SK-N-SH treated with all-trans-retinoic acid at 6 μM for 48 hours (cell line): ENCODE measurements at regions not wholly inside any gene's neighbourhood (a gene's known extent, or its start where the extent isn't known, plus 50 kb on each side); places are given as distances from the start of the nearest gene placed in this dataset.

Experiments
- ATAC-seq: fragments of 200-7000 bp; cut with Tn5 transposase; 3 replicates; pipeline ENCODE4 v1.9.1; 2020; ENCODE audit warnings: mild to moderate bottlenecking, moderate library complexity
- ARNTL ChIP-seq: fragments of 450-650 bp; formaldehyde crosslinking; IDR thresholded peaks from 2 replicates; pipeline ENCODE4 v1.5.0; 2020; ENCODE audit warnings: low read depth, mild to moderate bottlenecking, moderate library complexity, borderline replicate concordance
- CSDC2 ChIP-seq: fragments of 250-450 bp; sonication (Bioruptor Pico); IDR thresholded peaks from 2 replicates; pipeline ENCODE4 v1.5.0; 2020; ENCODE audit warnings: mild to moderate bottlenecking, moderate library complexity
- GLIS3 ChIP-seq: fragments of 250-450 bp; sonication (Bioruptor Pico); IDR thresholded peaks from 2 replicates; pipeline ENCODE4 v1.5.0; 2020; ENCODE audit warnings: mild to moderate bottlenecking, moderate library complexity
- ISL1 ChIP-seq: fragments of 250-450 bp; sonication (Bioruptor Pico); IDR thresholded peaks from 2 replicates; pipeline ENCODE4 v2.1.2; 2022; ENCODE audit warnings: mild to moderate bottlenecking, moderate library complexity
- OSR1 ChIP-seq: fragments of 250-450 bp; sonication (Bioruptor Pico); IDR thresholded peaks from 2 replicates; pipeline ENCODE4 v1.8.0; 2022; ENCODE audit warnings: moderate library complexity, mild to moderate bottlenecking, inconsistent platforms
- SNAI2 ChIP-seq: fragments of 250-450 bp; sonication (Bioruptor Pico); IDR thresholded peaks from 2 replicates; pipeline ENCODE4 v1.5.0; 2020; ENCODE audit warnings: mild to moderate bottlenecking, moderate library complexity
- TCF4 ChIP-seq: fragments of 250-450 bp; sonication (Bioruptor Pico); IDR thresholded peaks from 2 replicates; pipeline ENCODE4 v1.8.0; 2021; ENCODE audit warnings: mild to moderate bottlenecking, moderate library complexity, borderline replicate concordance
- TOX ChIP-seq: fragments of 250-450 bp; sonication (Bioruptor Pico); IDR thresholded peaks from 2 replicates; pipeline ENCODE4 v1.8.0; 2021; ENCODE audit warnings: mild to moderate bottlenecking, moderate library complexity, borderline replicate concordance
- TSHZ2 ChIP-seq: fragments of 250-450 bp; sonication (Bioruptor Pico); IDR thresholded peaks from 2 replicates; pipeline ENCODE4 v1.5.0; 2020; ENCODE audit warnings: mild to moderate bottlenecking, moderate library complexity
- ZC3H10 ChIP-seq: fragments of 250-450 bp; sonication (Bioruptor Pico); IDR thresholded peaks from 2 replicates; pipeline ENCODE4 v1.5.1; 2021; ENCODE audit warnings: mild to moderate bottlenecking, moderate library complexity
- ZFP3 ChIP-seq: fragments of 250-450 bp; sonication (Bioruptor Pico); IDR thresholded peaks from 2 replicates; pipeline ENCODE4 v1.5.0; 2020; ENCODE audit warnings: mild to moderate bottlenecking, moderate library complexity
- ZFP30 ChIP-seq: fragments of 450-650 bp; formaldehyde crosslinking; IDR thresholded peaks from 2 replicates; pipeline ENCODE4 v1.5.0; 2022; ENCODE audit warnings: mild to moderate bottlenecking, moderate library complexity
- ZNF565 ChIP-seq: fragments of 450-650 bp; formaldehyde crosslinking; conservative IDR thresholded peaks from 2 replicates; pipeline ENCODE4 v1.5.0; 2020; ENCODE audit warnings: low read depth, mild to moderate bottlenecking, moderate library complexity
- TF ChIP-seq, protein P1 (sequence below): fragments of 250-450 bp; sonication (Bioruptor Pico); IDR thresholded peaks from 2 replicates; pipeline ENCODE4 v1.5.1; 2021; ENCODE audit warnings: mild to moderate bottlenecking, moderate library complexity
- TF ChIP-seq, protein P2 (sequence below): fragments of 250-450 bp; sonication (Bioruptor Pico); IDR thresholded peaks from 2 replicates; pipeline ENCODE4 v1.8.0; 2021; ENCODE audit warnings: low read depth, mild to moderate bottlenecking, moderate library complexity, borderline replicate concordance
- TF ChIP-seq, protein P3 (sequence below): fragments of 250-450 bp; sonication (Bioruptor Pico); IDR thresholded peaks from 2 replicates; pipeline ENCODE4 v1.5.1; 2020; ENCODE audit warnings: low read depth, mild to moderate bottlenecking, moderate library complexity

DNA sequence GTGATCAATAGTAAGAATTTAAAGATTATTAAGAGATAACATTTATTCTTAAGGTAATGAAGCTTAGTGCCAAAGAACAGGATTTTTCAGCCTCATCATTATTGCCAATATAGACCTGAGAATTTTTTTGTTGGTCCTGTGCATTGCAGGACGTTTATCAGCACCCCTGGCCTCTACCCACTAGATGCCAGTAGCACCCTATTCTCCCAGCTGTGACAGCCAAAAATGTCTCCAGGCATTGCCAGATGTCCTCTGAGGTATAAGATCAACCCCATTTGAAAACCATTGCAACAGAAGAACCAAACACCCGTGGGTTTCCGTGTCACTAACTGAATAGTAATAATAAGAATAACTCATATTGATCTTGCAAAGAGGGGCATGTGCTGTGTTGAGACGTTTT, 700.0 kb upstream of the SOX11 start:
- no peak for ATAC-seq
- TF ChIP-seq ISL1 (no peak), ZC3H10 (CRISPR knock-in tag) (no peak)

DNA sequence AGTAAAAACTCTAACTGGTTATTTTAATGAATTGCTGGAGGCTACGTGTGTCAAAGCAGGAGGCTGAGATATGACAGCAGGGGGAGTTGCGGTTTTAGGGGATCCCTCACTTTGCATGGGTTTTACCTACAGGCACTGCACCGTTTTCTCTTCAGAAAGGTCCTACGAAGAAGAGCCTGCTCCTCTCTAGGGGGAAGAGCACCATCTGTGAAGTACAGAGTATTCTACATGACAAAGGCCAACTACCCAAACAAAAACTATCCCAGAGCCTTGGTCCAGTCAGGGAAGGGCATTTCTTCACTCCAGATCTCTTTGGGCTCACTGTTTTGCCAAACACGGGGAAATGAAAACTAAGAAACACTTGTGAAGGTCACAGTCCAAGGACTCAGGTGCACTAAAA, 696.7 kb upstream of the SOX11 start:
- no peak for TF ChIP-seq TCF4 (CRISPR knock-in tag)
- TF ChIP-seq ZFP3 (CRISPR knock-in tag): no peak
- TF ChIP-seq SNAI2: no peak
- TF ChIP-seq GLIS3 (CRISPR knock-in tag): no peak
- no peak for TF ChIP-seq TSHZ2
- TF ChIP-seq, protein P1, sequence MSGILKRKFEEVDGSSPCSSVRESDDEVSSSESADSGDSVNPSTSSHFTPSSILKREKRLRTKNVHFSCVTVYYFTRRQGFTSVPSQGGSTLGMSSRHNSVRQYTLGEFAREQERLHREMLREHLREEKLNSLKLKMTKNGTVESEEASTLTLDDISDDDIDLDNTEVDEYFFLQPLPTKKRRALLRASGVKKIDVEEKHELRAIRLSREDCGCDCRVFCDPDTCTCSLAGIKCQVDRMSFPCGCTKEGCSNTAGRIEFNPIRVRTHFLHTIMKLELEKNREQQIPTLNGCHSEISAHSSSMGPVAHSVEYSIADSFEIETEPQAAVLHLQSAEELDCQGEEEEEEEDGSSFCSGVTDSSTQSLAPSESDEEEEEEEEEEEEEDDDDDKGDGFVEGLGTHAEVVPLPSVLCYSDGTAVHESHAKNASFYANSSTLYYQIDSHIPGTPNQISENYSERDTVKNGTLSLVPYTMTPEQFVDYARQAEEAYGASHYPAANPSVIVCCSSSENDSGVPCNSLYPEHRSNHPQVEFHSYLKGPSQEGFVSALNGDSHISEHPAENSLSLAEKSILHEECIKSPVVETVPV: no peak
- no peak for TF ChIP-seq ZNF565 (CRISPR knock-in tag)
- TF ChIP-seq CSDC2 (CRISPR knock-in tag): no peak
- TF ChIP-seq ARNTL (CRISPR knock-in tag): no peak
- TF ChIP-seq, protein P2, sequence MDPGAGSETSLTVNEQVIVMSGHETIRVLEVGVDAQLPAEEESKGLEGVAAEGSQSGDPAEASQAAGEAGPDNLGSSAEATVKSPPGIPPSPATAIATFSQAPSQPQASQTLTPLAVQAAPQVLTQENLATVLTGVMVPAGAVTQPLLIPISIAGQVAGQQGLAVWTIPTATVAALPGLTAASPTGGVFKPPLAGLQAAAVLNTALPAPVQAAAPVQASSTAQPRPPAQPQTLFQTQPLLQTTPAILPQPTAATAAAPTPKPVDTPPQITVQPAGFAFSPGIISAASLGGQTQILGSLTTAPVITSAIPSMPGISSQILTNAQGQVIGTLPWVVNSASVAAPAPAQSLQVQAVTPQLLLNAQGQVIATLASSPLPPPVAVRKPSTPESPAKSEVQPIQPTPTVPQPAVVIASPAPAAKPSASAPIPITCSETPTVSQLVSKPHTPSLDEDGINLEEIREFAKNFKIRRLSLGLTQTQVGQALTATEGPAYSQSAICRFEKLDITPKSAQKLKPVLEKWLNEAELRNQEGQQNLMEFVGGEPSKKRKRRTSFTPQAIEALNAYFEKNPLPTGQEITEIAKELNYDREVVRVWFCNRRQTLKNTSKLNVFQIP: no peak
- no peak for ATAC-seq

GRCh38 chr2:5007596-5007995, 684.6 kb upstream of the SOX11 start:
- ATAC-seq: no peak
- no peak for TF ChIP-seq TSHZ2
- TF ChIP-seq, protein P1: no peak
- TF ChIP-seq ZFP30 (CRISPR knock-in tag): no peak
- no peak for TF ChIP-seq TOX (CRISPR knock-in tag)
- TF ChIP-seq OSR1 (CRISPR knock-in tag): no peak
- TF ChIP-seq, protein P3, sequence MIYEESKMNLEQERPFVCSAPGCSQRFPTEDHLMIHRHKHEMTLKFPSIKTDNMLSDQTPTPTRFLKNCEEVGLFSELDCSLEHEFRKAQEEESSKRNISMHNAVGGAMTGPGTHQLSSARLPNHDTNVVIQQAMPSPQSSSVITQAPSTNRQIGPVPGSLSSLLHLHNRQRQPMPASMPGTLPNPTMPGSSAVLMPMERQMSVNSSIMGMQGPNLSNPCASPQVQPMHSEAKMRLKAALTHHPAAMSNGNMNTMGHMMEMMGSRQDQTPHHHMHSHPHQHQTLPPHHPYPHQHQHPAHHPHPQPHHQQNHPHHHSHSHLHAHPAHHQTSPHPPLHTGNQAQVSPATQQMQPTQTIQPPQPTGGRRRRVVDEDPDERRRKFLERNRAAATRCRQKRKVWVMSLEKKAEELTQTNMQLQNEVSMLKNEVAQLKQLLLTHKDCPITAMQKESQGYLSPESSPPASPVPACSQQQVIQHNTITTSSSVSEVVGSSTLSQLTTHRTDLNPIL: no peak
- TF ChIP-seq, protein P2: no peak
- TF ChIP-seq CSDC2 (CRISPR knock-in tag): no peak
- TF ChIP-seq TCF4 (CRISPR knock-in tag): no peak
- TF ChIP-seq, all 23 proteins: peak for 0
